NOMO-1 (cell line): ENCODE measurements at regions not wholly inside any gene's neighbourhood (a gene's known extent, or its start where the extent isn't known, plus 50 kb on each side); places are given as distances from the start of the nearest gene placed in this dataset.

Source experiments
- DNase-seq, 2 experiments: peaks; one replicate each; lab custom pipeline; 2025; ENCODE audit not compliant: unreplicated experiment in 2 of 2; lab: John Stamatoyannopoulos, UW

- DNase-seq: no peak
Observed at GRCh38 chr2:62370321-62371250, 135.4 kb downstream of the TMEM17 start.

- DNase-seq: no peak
Observed at GRCh38 chr2:62369541-62370202, 136.3 kb downstream of the TMEM17 start.

GRCh38 chr2:62364791-62365528 lies 141.0 kb downstream of the TMEM17 start:
- DNase-seq: no peak

- DNase-seq: no peak
Observed at GRCh38 chr2:62363166-62363565, 142.8 kb downstream of the TMEM17 start.

- DNase-seq: no peak
Observed at GRCh38 chr2:62362561-62362960, 143.4 kb downstream of the TMEM17 start.

GRCh38 chr2:62361964-62362363 lies 144.0 kb downstream of the TMEM17 start:
- no peak for DNase-seq

GRCh38 chr2:62354771-62355561 lies 151.0 kb downstream of the TMEM17 start:
- no peak for DNase-seq

GRCh38 chr2:62352031-62352430 lies 154.0 kb downstream of the TMEM17 start:
- no peak for DNase-seq

GRCh38 chr2:62349788-62350187 lies 153.9 kb downstream of the B3GNT2 start:
- DNase-seq: no peak

- DNase-seq: no peak
Observed at GRCh38 chr2:62348700-62349099, 152.8 kb downstream of the B3GNT2 start.

GRCh38 chr2:62347563-62348270 lies 151.8 kb downstream of the B3GNT2 start:
- DNase-seq: no peak

- DNase-seq: no peak
Observed at GRCh38 chr2:62344472-62344871, 148.6 kb downstream of the B3GNT2 start.

- DNase-seq: no peak
Observed at GRCh38 chr2:62343636-62344337, 147.9 kb downstream of the B3GNT2 start.

- no peak for DNase-seq
Observed at GRCh38 chr2:62343206-62343605, 147.3 kb downstream of the B3GNT2 start.

GRCh38 chr2:62340994-62341484 lies 145.1 kb downstream of the B3GNT2 start:
- no peak for DNase-seq

GRCh38 chr2:62339837-62340236 lies 143.9 kb downstream of the B3GNT2 start:
- no peak for DNase-seq

- DNase-seq: no peak
Observed at GRCh38 chr2:62339413-62339812, 143.5 kb downstream of the B3GNT2 start.

- no peak for DNase-seq
Observed at GRCh38 chr2:62338111-62338510, 142.2 kb downstream of the B3GNT2 start.

GRCh38 chr2:62337403-62337802 lies 141.5 kb downstream of the B3GNT2 start:
- no peak for DNase-seq
